ENCODE measurements at regions not wholly inside any gene's neighbourhood (a gene's known extent, or its start where the extent isn't known, plus 50 kb on each side); places are given as distances from the start of the nearest gene placed in this dataset.

- H3K36me3 ChIP-seq (ENCODE audit: insufficient read depth, low read length), result no peaks in the 10 kb centered on the region
- no peaks in the 10 kb centered on the region for H3K9me3 ChIP-seq (ENCODE audit: low read length)
- H3F3A ChIP-seq (ENCODE audit: insufficient read depth, low read length), result no peaks in the 10 kb centered on the region
- no peak overlapping the region for H3K4me2 ChIP-seq (ENCODE audit: low read length)
- H3K27ac ChIP-seq (ENCODE audit: low read depth, low read length, poor library complexity, severe bottlenecking), result no peak overlapping the region
- no peak overlapping the region for H2AFZ ChIP-seq (ENCODE audit: low read length)
- H3K4me1 ChIP-seq (ENCODE audit: insufficient read depth, low read length, severe bottlenecking), result no peaks in the 10 kb centered on the region
- no peak for TF ChIP-seq CTCF (IDR thresholded peaks at IDR 0.05; ENCODE audit: low read length)
- TF ChIP-seq EZH2 (IDR thresholded peaks at IDR 0.05; ENCODE audit: borderline replicate concordance, low read length), result no peak
- no peaks in the 10 kb centered on the region for H3K79me2 ChIP-seq (ENCODE audit: insufficient read depth, low read length)
- H3K9me2 ChIP-seq (ENCODE audit: low read depth, low read length), result no peaks in the 10 kb centered on the region
- no peaks in the 10 kb centered on the region for H3K27me3 ChIP-seq (ENCODE audit: insufficient read depth, low read length)
- no peaks in the 10 kb centered on the region for H4K20me1 ChIP-seq (ENCODE audit: insufficient read depth, low read length)
- H3K9ac ChIP-seq (ENCODE audit: low read length), result no peak overlapping the region
- no peak overlapping the region for H3K4me3 ChIP-seq (ENCODE audit: low read depth, low read length, poor library complexity, severe bottlenecking)
Measured at GRCh38 chr5:130963798-130964197, 201.3 kb downstream of the HINT1 start.

- Histone ChIP-seq H3K36me3 (ENCODE audit: insufficient read depth, low read length) (no peaks in the 10 kb centered on the region), H3K9me2 (ENCODE audit: low read depth, low read length) (no peaks in the 10 kb centered on the region), H3K9ac (ENCODE audit: low read length) (no peak overlapping the region), H3K4me3 (ENCODE audit: low read depth, low read length, poor library complexity, severe bottlenecking) (no peak overlapping the region), H3F3A (ENCODE audit: insufficient read depth, low read length) (no peaks in the 10 kb centered on the region), H3K27me3 (ENCODE audit: insufficient read depth, low read length) (no peaks in the 10 kb centered on the region), H3K4me2 (ENCODE audit: low read length) (no peak overlapping the region), H2AFZ (ENCODE audit: low read length) (no peak overlapping the region), H3K79me2 (ENCODE audit: insufficient read depth, low read length) (no peaks in the 10 kb centered on the region), H3K9me3 (ENCODE audit: low read length) (no peaks in the 10 kb centered on the region), H3K4me1 (ENCODE audit: insufficient read depth, low read length, severe bottlenecking) (no peaks in the 10 kb centered on the region), H4K20me1 (ENCODE audit: insufficient read depth, low read length) (no peaks in the 10 kb centered on the region), H3K27ac (ENCODE audit: low read depth, low read length, poor library complexity, severe bottlenecking) (no peak overlapping the region)
- TF ChIP-seq CTCF (IDR thresholded peaks at IDR 0.05; ENCODE audit: low read length), result no peak
Measured at GRCh38 chr5:130957151-130957550, 207.9 kb downstream of the HINT1 start.

GRCh38 chr5:130955041-130955440, 210.0 kb downstream of the HINT1 start:
- no peak overlapping the region for H3K9ac ChIP-seq (ENCODE audit: low read length)
- H3K4me3 ChIP-seq (ENCODE audit: low read depth, low read length, poor library complexity, severe bottlenecking), result no peak overlapping the region
- H3K4me2 ChIP-seq (ENCODE audit: low read length), result no peak overlapping the region
- no peak overlapping the region for H3K27ac ChIP-seq (ENCODE audit: low read depth, low read length, poor library complexity, severe bottlenecking)
- no peaks in the 10 kb centered on the region for H3K9me3 ChIP-seq (ENCODE audit: low read length)
- no peaks in the 10 kb centered on the region for H3K4me1 ChIP-seq (ENCODE audit: insufficient read depth, low read length, severe bottlenecking)
- no peak overlapping the region for H2AFZ ChIP-seq (ENCODE audit: low read length)
- no peaks in the 10 kb centered on the region for H3K9me2 ChIP-seq (ENCODE audit: low read depth, low read length)
- H3K36me3 ChIP-seq (ENCODE audit: insufficient read depth, low read length), result no peaks in the 10 kb centered on the region
- H3K79me2 ChIP-seq (ENCODE audit: insufficient read depth, low read length), result no peaks in the 10 kb centered on the region
- TF ChIP-seq EZH2 (IDR thresholded peaks at IDR 0.05; ENCODE audit: borderline replicate concordance, low read length), result no peak
- TF ChIP-seq CTCF (IDR thresholded peaks at IDR 0.05; ENCODE audit: low read length), result no peak
- H3K27me3 ChIP-seq (ENCODE audit: insufficient read depth, low read length), result no peaks in the 10 kb centered on the region
- H4K20me1 ChIP-seq (ENCODE audit: insufficient read depth, low read length), result no peaks in the 10 kb centered on the region
- no peaks in the 10 kb centered on the region for H3F3A ChIP-seq (ENCODE audit: insufficient read depth, low read length)
